ENCODE measurements at regions not wholly inside any gene's neighbourhood (a gene's known extent, or its start where the extent isn't known, plus 50 kb on each side); places are given as distances from the start of the nearest gene placed in this dataset.
"Not testable (repeated sequence)": the region's sequence is repeated elsewhere in the genome, so short reads cannot be mapped to it uniquely, and the experiment has no call there.

- POLR2A ChIA-PET = no interaction called here
Observed at GRCh38 chrX:13212191-13212651, 107.6 kb downstream of the ATXN3L start.

GRCh38 chrX:13210142-13210541, 109.7 kb downstream of the ATXN3L start:
- H3K4me1 Mint-ChIP-seq; H3K36me3 Mint-ChIP-seq; DNase-seq; H3K9me3 Mint-ChIP-seq; H3K27me3 Mint-ChIP-seq; ATAC-seq (ENCODE audit: low read depth); POLR2A ChIA-PET; H3K27ac Mint-ChIP-seq; H3K4me3 Mint-ChIP-seq: not testable (repeated sequence)

More at GRCh38 chrX:13212191-13212651, 107.6 kb downstream of the ATXN3L start:
- Mint-ChIP-seq H3K4me3 (no peak overlapping the region), H3K9me3 (peaks cover 2% of the 10 kb centered on the region), H3K27me3 (no peaks in the 10 kb centered on the region), H3K36me3 (no peaks in the 10 kb centered on the region), H3K4me1 (peaks cover 2% of the 10 kb centered on the region), H3K27ac (no peak overlapping the region)
- no peak for DNase-seq
- ATAC-seq (ENCODE audit: low read depth) = no peak

- H3K9me3 Mint-ChIP-seq; H3K27ac Mint-ChIP-seq; POLR2A ChIA-PET; DNase-seq; H3K4me3 Mint-ChIP-seq; ATAC-seq (ENCODE audit: low read depth); H3K36me3 Mint-ChIP-seq; H3K27me3 Mint-ChIP-seq; H3K4me1 Mint-ChIP-seq: not testable (repeated sequence)
Observed at GRCh38 chrX:13209704-13210103, 110.1 kb downstream of the ATXN3L start.

DNA sequence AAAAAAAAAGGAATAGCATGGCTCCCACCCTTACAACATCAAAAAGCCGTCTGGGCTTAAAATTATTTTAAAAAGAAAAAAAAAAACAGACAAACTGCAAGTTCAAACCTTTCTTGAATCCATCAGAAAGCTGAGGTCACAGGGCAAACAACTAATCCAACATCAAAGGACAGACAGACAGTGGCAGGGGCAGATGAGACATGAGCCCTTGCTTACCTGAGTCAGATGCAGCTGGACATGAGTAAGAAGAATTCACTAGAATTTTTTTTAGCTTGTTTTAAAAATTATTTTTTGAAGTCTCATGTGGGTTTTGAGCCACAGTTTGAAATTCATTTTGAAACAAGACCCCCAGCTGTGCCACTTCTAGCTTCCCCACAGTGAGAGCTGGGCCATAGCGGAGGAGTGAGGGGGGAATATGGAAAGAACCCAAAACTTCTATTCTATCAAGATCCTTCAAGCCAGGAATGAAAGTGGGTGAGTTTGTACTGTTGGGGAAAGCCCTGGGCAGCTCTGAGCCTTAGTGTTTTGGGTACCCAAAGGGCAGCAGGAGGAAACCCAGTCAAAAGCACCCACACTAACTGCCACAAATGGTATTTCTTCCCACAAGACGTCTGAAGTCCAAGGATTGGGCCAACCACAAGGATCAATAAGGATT, 111.4 kb downstream of the ATXN3L start:
- H3K9me3 Mint-ChIP-seq = peaks cover 2% of the 10 kb centered on the region
- no peaks in the 10 kb centered on the region for H3K27me3 Mint-ChIP-seq
- DNase-seq (no peak), ATAC-seq (ENCODE audit: low read depth) (no peak)
- H3K36me3 Mint-ChIP-seq = no peaks in the 10 kb centered on the region
- H3K4me1 Mint-ChIP-seq = peaks cover 2% of the 10 kb centered on the region
- POLR2A ChIA-PET = no interaction called here
- H3K27ac Mint-ChIP-seq = no peak overlapping the region
- no peak overlapping the region for H3K4me3 Mint-ChIP-seq

- Mint-ChIP-seq H3K4me1 (no peaks in the 10 kb centered on the region), H3K27me3 (no peaks in the 10 kb centered on the region), H3K27ac (no peak overlapping the region)
Observed at GRCh38 chrX:13203271-13203670, 116.6 kb downstream of the ATXN3L start.

DNA sequence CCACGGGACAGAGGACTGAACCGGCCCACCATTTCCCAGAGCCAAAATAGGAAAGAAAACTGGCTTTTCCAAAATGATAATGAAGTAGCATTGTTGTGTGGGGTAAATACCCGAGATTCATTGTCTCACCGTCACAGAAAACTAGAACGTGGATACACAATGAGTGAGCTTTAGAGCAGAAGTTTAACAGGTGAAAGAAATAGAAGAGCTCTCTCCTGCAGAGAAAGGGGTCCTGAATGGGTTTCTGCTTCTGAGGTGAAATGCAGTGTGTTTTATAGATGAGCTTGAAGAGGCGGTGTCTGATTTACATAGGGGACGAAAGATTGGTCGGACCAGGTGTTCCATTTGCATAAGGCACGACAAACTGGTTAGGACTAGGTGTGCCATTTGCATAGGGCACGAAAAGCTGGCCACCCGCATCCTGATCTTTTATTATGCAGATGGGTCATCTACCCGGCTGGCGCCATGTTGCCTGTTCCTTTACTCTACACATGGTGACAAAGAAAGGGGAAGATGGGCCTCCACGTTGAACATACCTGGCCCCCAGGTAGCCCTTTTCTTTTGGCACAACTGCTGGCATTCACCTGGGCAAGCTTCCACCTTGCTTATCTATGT, 118.1 kb downstream of the ATXN3L start:
- no peaks in the 10 kb centered on the region for H3K9me3 Mint-ChIP-seq
- no peaks in the 10 kb centered on the region for H3K4me1 Mint-ChIP-seq
- no peaks in the 10 kb centered on the region for H3K27me3 Mint-ChIP-seq

More at GRCh38 chrX:13203271-13203670, 116.6 kb downstream of the ATXN3L start:
- POLR2A ChIA-PET = no interaction called here
- Mint-ChIP-seq H3K36me3 (no peaks in the 10 kb centered on the region), H3K9me3 (no peaks in the 10 kb centered on the region), H3K4me3 (no peak overlapping the region)
- DNase-seq = no peak
- no peak for ATAC-seq (ENCODE audit: low read depth)

DNA sequence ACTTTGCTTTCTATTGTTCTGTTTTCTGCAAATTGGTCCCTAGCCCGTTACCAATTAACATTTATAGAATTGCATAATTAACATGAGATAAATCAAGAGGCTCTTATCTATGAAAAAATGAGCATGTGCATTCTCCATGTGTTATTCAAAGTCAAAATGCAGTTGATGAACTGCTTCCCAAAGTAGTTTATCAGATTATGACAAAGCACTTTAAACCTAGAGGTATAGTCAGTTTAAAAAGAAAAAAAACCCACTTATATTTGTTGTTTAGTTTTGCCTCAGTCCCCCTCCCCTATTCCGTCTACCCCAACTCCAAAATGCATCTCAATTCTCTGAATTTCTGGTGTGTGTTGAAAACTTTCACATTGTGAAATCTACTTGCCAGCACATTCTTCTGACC, 119.5 kb downstream of the ATXN3L start:
- POLR2A ChIA-PET = no interaction called here
- Mint-ChIP-seq H3K9me3 (no peaks in the 10 kb centered on the region), H3K27me3 (no peaks in the 10 kb centered on the region), H3K27ac (no peak overlapping the region), H3K4me1 (no peaks in the 10 kb centered on the region), H3K36me3 (no peaks in the 10 kb centered on the region), H3K4me3 (no peak overlapping the region)
- ATAC-seq (ENCODE audit: low read depth) = no peak
- no peak for DNase-seq

More for the DNA sequence above, 118.1 kb downstream of the ATXN3L start:
- ATAC-seq (ENCODE audit: low read depth) = no peak
- Mint-ChIP-seq H3K27ac (no peak overlapping the region), H3K36me3 (no peaks in the 10 kb centered on the region), H3K4me3 (no peak overlapping the region)
- no peak for DNase-seq
- POLR2A ChIA-PET = no interaction called here

GRCh38 chrX:13198762-13199064, 121.1 kb downstream of the ATXN3L start:
- no peaks in the 10 kb centered on the region for H3K36me3 Mint-ChIP-seq
- H3K9me3 Mint-ChIP-seq = no peaks in the 10 kb centered on the region
- no peaks in the 10 kb centered on the region for H3K4me1 Mint-ChIP-seq
- no peak for DNase-seq
- POLR2A ChIA-PET = no interaction called here
- ATAC-seq (ENCODE audit: low read depth) = no peak
- H3K4me3 Mint-ChIP-seq = no peak overlapping the region
- no peak overlapping the region for H3K27ac Mint-ChIP-seq
- H3K27me3 Mint-ChIP-seq = no peaks in the 10 kb centered on the region

DNA sequence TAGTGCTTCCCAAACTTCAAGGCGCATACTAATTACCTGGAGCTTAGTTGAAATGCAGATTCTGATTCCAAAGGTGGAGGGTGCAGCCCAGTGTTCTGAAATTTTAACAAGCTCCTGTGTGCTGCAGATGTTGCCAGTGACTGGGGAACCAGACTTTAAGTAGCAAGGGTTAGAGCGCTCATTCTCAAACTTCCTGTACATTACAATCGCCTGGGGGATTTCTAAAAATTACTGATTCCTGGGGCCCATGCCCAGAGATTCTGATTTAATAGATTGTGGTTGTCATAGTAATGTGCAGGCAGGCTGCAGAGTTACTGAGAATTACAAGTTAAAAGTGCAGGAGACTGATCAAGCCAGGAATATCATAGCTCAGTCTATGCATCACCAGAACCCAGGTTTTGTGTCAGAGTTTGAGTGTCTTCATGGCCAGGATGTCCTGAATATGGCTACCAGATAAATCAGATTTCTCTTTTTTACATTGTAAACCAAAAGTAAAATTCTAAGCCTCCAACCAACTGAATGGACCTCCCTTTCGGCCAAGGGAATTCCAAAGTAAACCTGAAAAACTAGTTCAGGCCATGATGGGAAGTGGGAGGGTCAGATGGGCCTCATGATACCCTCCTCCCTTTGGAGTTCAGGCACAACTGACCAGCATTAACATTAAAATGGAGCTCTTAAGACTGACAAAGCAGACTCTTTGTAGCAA, 121.6 kb downstream of the ATXN3L start:
- Mint-ChIP-seq H3K36me3 (no peaks in the 10 kb centered on the region), H3K4me1 (no peaks in the 10 kb centered on the region), H3K9me3 (no peaks in the 10 kb centered on the region), H3K27ac (no peak overlapping the region), H3K27me3 (no peaks in the 10 kb centered on the region), H3K4me3 (no peak overlapping the region)
- ATAC-seq (ENCODE audit: low read depth) (no peak), DNase-seq (no peak)
- POLR2A ChIA-PET = no interaction called here

GRCh38 chrX:13196782-13197181, 123.1 kb downstream of the ATXN3L start:
- H3K9me3 Mint-ChIP-seq = no peaks in the 10 kb centered on the region
- H3K4me1 Mint-ChIP-seq = no peaks in the 10 kb centered on the region
- no peak for ATAC-seq (ENCODE audit: low read depth)
- DNase-seq = no peak
- H3K27ac Mint-ChIP-seq = no peak overlapping the region
- H3K4me3 Mint-ChIP-seq = no peak overlapping the region
- no peaks in the 10 kb centered on the region for H3K36me3 Mint-ChIP-seq
- POLR2A ChIA-PET = no interaction called here
- H3K27me3 Mint-ChIP-seq = no peaks in the 10 kb centered on the region

DNA sequence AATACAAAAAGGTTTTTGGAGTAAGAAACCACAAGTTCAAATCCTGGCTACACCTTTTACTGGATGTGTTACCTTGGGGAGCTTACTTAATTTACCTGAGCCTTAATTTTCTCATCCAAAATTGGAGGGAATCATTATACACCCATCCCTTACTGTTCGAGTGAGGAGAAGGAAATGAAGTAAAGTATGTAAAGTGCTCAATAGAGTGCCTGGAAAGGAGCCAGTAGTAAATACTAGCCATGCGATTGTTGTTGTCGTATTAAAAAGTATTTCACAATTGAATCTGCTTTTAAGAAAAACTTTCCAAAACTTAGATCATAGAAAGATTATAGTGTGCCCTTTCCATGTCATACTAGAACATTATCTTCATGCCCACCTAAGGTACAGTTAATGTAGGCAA, 124.5 kb downstream of the ATXN3L start:
- Mint-ChIP-seq H3K27ac (no peak overlapping the region), H3K4me1 (no peaks in the 10 kb centered on the region), H3K9me3 (no peaks in the 10 kb centered on the region), H3K36me3 (no peaks in the 10 kb centered on the region), H3K27me3 (no peaks in the 10 kb centered on the region), H3K4me3 (no peak overlapping the region)
- DNase-seq (no peak), ATAC-seq (ENCODE audit: low read depth) (no peak)
- POLR2A ChIA-PET = no interaction called here

- no peak overlapping the region for H3K4me3 Mint-ChIP-seq
- H3K4me1 Mint-ChIP-seq = no peaks in the 10 kb centered on the region
- no peaks in the 10 kb centered on the region for H3K36me3 Mint-ChIP-seq
- H3K27ac Mint-ChIP-seq = no peak overlapping the region
- H3K27me3 Mint-ChIP-seq = no peaks in the 10 kb centered on the region
- ATAC-seq (ENCODE audit: low read depth) (no peak), DNase-seq (no peak)
- POLR2A ChIA-PET = no interaction called here
- no peaks in the 10 kb centered on the region for H3K9me3 Mint-ChIP-seq
Observed at GRCh38 chrX:13194291-13195103, 125.4 kb downstream of the ATXN3L start.

DNA sequence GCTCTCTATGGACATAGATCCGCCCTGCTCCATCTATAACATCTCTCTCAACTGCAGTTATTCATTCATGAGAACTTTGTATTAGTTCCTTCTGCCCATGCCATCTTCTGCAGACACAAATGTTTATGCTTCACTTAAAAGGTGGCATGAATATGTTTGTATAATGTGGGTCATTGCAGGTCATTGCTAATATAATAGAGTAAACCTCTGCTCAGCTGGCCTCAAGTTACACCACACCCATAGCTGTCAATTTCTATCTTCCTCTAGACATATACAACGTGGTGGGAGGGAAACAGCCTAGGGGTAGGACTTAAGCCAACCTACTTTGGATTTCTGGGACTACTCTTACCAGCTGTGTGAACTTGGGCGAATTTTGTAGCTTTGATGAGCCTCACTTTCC, 129.8 kb downstream of the ATXN3L start:
- Mint-ChIP-seq H3K4me1 (peaks cover 2% of the 10 kb centered on the region), H3K27ac (no peak overlapping the region), H3K4me3 (no peak overlapping the region), H3K9me3 (no peaks in the 10 kb centered on the region), H3K36me3 (no peaks in the 10 kb centered on the region), H3K27me3 (no peaks in the 10 kb centered on the region)
- POLR2A ChIA-PET = no interaction called here
- ATAC-seq (ENCODE audit: low read depth) (no peak), DNase-seq (no peak)
